Loucy (cell line): ENCODE measurements at regions not wholly inside any gene's neighbourhood (a gene's known extent, or its start where the extent isn't known, plus 50 kb on each side); places are given as distances from the start of the nearest gene placed in this dataset.

Experiments
- H2AFZ ChIP-seq: fragments of 200-600 bp; sonication (generic); 2 replicates; pipeline ENCODE4 v1.6.0; 2016; ENCODE audit warnings: antibody characterized with exemption, mild to moderate bottlenecking, low read length, moderate library complexity
- H3F3A ChIP-seq: fragments of 200-600 bp; 2 replicates; pipeline ENCODE4 v1.6.0; 2016; ENCODE audit warnings: antibody characterized with exemption, low read depth, mild to moderate bottlenecking
- H3K27me3 ChIP-seq: fragments of 200-600 bp; sonication (generic); 2 replicates; pipeline ENCODE4 v1.6.1; 2014; ENCODE audit warnings: low read length, mild to moderate bottlenecking; ENCODE audit not compliant: insufficient read depth, poor library complexity, severe bottlenecking
- H3K36me3 ChIP-seq: fragments of 200-600 bp; sonication (generic); 2 replicates; pipeline ENCODE4 v1.6.1; 2016; ENCODE audit warnings: low read length; ENCODE audit not compliant: insufficient read depth
- H3K4me1 ChIP-seq: fragments of 200-600 bp; sonication (generic); 2 replicates; pipeline ENCODE4 v1.5.1; 2014; ENCODE audit warnings: low read length, mild to moderate bottlenecking; ENCODE audit not compliant: insufficient read depth, poor library complexity, severe bottlenecking
- H3K4me2 ChIP-seq: fragments of 200-600 bp; sonication (generic); 2 replicates; pipeline ENCODE4 v1.6.0; 2014; ENCODE audit warnings: antibody characterized with exemption, low read length, low read depth, mild to moderate bottlenecking; ENCODE audit not compliant: poor library complexity, severe bottlenecking
- H3K4me3 ChIP-seq: fragments of 200-600 bp; sonication (generic); 2 replicates; pipeline ENCODE4 v1.5.1; 2014; ENCODE audit warnings: low read length, mild to moderate bottlenecking, mixed read lengths; ENCODE audit not compliant: poor library complexity, severe bottlenecking
- H3K79me2 ChIP-seq: fragments of 200-600 bp; sonication (generic); 2 replicates; pipeline ENCODE4 v1.6.1; 2014; ENCODE audit warnings: low read length; ENCODE audit not compliant: insufficient read depth
- H3K9ac ChIP-seq: fragments of 200-600 bp; sonication (generic); 2 replicates; pipeline ENCODE4 v1.6.0; 2014; ENCODE audit warnings: mild to moderate bottlenecking, low read depth, low read length, moderate library complexity; ENCODE audit not compliant: poor library complexity, severe bottlenecking
- H3K9me2 ChIP-seq: fragments of 200-600 bp; sonication (generic); replicated peaks from 2 replicates; pipeline ENCODE4 v1.6.1; 2016; ENCODE audit warnings: low read depth, low read length, mixed read lengths
- H3K9me3 ChIP-seq: fragments of 200-600 bp; sonication (generic); 2 replicates; pipeline ENCODE4 v1.6.1; 2014; ENCODE audit warnings: mild to moderate bottlenecking, antibody characterized with exemption, low read length, low read depth; ENCODE audit not compliant: insufficient read depth
- H4K20me1 ChIP-seq: fragments of 200-600 bp; sonication (generic); 2 replicates; pipeline ENCODE4 v1.6.0; 2014; ENCODE audit warnings: antibody characterized with exemption, low read length, mild to moderate bottlenecking; ENCODE audit not compliant: insufficient read depth, poor library complexity, severe bottlenecking
- EZH2phosphoT487 ChIP-seq: fragments of 200-600 bp; IDR thresholded peaks from 2 replicates; pipeline ENCODE4 v1.6.1; 2018; ENCODE audit warnings: antibody characterized with exemption, mild to moderate bottlenecking, moderate library complexity, borderline replicate concordance
- TF ChIP-seq, protein P1 (sequence below): fragments of 200-600 bp; sonication (generic); conservative IDR thresholded peaks from 2 replicates; pipeline ENCODE4 v1.5.1; 2014; ENCODE audit warnings: mild to moderate bottlenecking, antibody characterized with exemption, low read length

DNA sequence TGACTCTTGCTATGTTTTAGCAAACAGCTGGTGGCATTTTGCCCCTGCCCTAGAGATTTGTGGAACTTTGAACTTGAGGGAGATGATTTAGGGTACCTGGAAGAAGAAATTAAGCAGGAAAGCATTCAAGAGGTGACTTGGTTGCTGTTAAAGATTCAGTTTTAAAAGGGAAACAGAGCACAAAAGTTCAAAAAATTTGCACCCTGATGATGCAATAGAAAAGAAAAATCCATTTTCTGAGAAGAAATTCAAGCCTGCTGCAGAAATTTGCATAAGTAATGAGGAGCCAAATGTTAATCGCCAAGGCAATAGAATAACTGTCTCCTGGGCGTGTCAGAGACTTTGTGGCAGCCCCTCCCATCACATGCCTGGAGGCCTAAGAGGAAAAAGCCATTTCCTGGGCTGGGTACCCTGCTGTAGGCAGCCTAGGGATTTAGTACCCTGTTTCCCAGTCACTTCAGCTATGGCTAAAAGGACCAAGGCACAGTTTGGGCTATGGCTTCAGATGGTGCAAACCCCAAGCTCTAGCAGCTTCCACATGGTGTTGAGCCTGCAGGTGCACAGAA is 958.5 kb upstream of the MIR17HG start:
- Histone ChIP-seq H3K4me3 (no peak overlapping the region), H3K27me3 (no peaks in the 10 kb centered on the region), H2AFZ (no peak overlapping the region), H3K9me2 (no peaks in the 10 kb centered on the region), H3F3A (no peaks in the 10 kb centered on the region), H3K79me2 (no peaks in the 10 kb centered on the region), H3K9me3 (no peaks in the 10 kb centered on the region), H3K4me1 (no peaks in the 10 kb centered on the region), H3K36me3 (no peaks in the 10 kb centered on the region), H4K20me1 (no peaks in the 10 kb centered on the region), H3K9ac (no peak overlapping the region), H3K4me2 (no peak overlapping the region)
- no peak for TF ChIP-seq EZH2phosphoT487
- TF ChIP-seq, protein P1, sequence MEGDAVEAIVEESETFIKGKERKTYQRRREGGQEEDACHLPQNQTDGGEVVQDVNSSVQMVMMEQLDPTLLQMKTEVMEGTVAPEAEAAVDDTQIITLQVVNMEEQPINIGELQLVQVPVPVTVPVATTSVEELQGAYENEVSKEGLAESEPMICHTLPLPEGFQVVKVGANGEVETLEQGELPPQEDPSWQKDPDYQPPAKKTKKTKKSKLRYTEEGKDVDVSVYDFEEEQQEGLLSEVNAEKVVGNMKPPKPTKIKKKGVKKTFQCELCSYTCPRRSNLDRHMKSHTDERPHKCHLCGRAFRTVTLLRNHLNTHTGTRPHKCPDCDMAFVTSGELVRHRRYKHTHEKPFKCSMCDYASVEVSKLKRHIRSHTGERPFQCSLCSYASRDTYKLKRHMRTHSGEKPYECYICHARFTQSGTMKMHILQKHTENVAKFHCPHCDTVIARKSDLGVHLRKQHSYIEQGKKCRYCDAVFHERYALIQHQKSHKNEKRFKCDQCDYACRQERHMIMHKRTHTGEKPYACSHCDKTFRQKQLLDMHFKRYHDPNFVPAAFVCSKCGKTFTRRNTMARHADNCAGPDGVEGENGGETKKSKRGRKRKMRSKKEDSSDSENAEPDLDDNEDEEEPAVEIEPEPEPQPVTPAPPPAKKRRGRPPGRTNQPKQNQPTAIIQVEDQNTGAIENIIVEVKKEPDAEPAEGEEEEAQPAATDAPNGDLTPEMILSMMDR: no peak

DNA sequence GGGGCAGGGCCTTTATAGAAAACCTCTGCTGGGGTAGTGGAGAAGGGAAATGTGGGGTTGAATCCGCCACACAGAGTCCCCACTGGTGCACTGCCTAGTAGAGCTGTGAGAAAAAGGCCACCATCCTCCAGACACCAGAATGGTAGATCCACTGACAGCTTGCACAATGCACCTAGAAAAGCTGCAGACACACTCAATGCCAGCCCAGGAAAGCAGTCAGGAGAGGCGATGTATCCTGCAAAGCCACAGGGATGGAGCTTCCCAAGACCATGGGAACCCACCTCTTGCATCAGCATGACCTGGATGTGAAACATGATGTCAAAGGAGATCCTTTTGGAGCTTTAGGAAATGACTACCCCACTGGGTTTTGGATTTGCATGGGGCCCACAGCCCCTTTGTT is 958.0 kb upstream of the MIR17HG start:
- H3K4me2 ChIP-seq: no peak overlapping the region
- no peaks in the 10 kb centered on the region for H3K36me3 ChIP-seq
- no peak overlapping the region for H3K9ac ChIP-seq
- H3K4me1 ChIP-seq: no peaks in the 10 kb centered on the region
- H3K9me2 ChIP-seq: no peaks in the 10 kb centered on the region
- H3K4me3 ChIP-seq: no peak overlapping the region
- H3F3A ChIP-seq: no peaks in the 10 kb centered on the region
- no peak for TF ChIP-seq EZH2phosphoT487
- TF ChIP-seq, protein P1: no peak
- no peaks in the 10 kb centered on the region for H4K20me1 ChIP-seq
- H3K79me2 ChIP-seq: no peaks in the 10 kb centered on the region
- no peak overlapping the region for H2AFZ ChIP-seq
- H3K27me3 ChIP-seq: no peaks in the 10 kb centered on the region
- no peaks in the 10 kb centered on the region for H3K9me3 ChIP-seq

DNA sequence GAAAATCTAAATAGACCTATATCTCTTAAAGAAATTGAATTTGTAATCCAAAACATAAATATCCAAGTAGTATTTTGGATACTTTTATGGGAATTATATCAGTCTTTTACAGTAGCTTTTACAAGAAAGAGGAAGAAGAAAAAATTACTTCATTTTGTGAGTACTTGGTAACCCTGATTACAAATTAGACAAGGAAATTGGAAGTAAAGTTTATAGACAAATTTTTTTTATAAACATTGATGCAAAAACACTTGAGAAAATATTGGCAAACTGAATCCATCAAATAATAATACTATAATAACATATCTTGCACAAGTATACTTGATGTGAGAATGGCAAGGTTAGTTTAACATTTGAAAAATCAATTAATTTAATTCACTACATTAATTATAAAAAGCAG is 954.1 kb upstream of the MIR17HG start:
- no peaks in the 10 kb centered on the region for H3K4me1 ChIP-seq
- TF ChIP-seq EZH2phosphoT487: no peak
- TF ChIP-seq, protein P1: no peak
- no peaks in the 10 kb centered on the region for H4K20me1 ChIP-seq
- no peak overlapping the region for H3K4me2 ChIP-seq
- H3K9me2 ChIP-seq: no peaks in the 10 kb centered on the region
- H3K9me3 ChIP-seq: no peaks in the 10 kb centered on the region
- no peaks in the 10 kb centered on the region for H3F3A ChIP-seq
- H3K4me3 ChIP-seq: no peak overlapping the region
- H2AFZ ChIP-seq: no peak overlapping the region
- no peaks in the 10 kb centered on the region for H3K27me3 ChIP-seq
- no peaks in the 10 kb centered on the region for H3K36me3 ChIP-seq
- no peak overlapping the region for H3K9ac ChIP-seq
- no peaks in the 10 kb centered on the region for H3K79me2 ChIP-seq
